Panc1 (cell line): ENCODE measurements at regions not wholly inside any gene's neighbourhood (a gene's known extent, or its start where the extent isn't known, plus 50 kb on each side); places are given as distances from the start of the nearest gene placed in this dataset.

Experiments
- ATAC-seq: fragments of 200-7000 bp; cut with Tn5 transposase; 2 replicates; pipeline ENCODE4 v1.9.1; 2020; ENCODE audit warnings: mild to moderate bottlenecking, moderate library complexity
- BruUV-seq: library from RNA; stranded (reverse); fragments of 400-500 nt; replicated peaks from 2 replicates; lab custom pipeline; 2021; lab: Mats Ljungman, UMichigan
- CTCF ChIA-PET: fragments of 300-600 bp; sonication (Branson Sonifier 250); formaldehyde crosslinking; loops from one replicate; lab custom pipeline; 2022; ENCODE audit warnings: antibody characterized with exemption; lab: Charles Lee
- POLR2A ChIA-PET: fragments of 300-600 bp; sonication (Branson Sonifier 250); formaldehyde crosslinking; loops from one replicate; lab custom pipeline; 2022; ENCODE audit warnings: antibody characterized with exemption; lab: Charles Lee
- DNase-seq: peaks from one replicate; pipeline ENCODE4 v3.0.0-alpha.2; 2010; ENCODE audit warnings: low read depth, low spot score
- H3K27ac ChIP-seq: 2 replicates; pipeline ENCODE4 v1.5.1; 2011; ENCODE audit warnings: mild to moderate bottlenecking, low read length, inconsistent platforms
- H3K27me3 ChIP-seq: fragments of 200-500 bp; sonication (Bioruptor generic); 2 replicates; pipeline ENCODE4 v1.6.0; 2014; ENCODE audit warnings: low read length, inconsistent platforms; ENCODE audit not compliant: control insufficient read depth, insufficient read depth
- H3K36me3 ChIP-seq: fragments of 200-500 bp; sonication (Bioruptor generic); 2 replicates; pipeline ENCODE4 v1.5.1; 2014; ENCODE audit warnings: inconsistent platforms, mild to moderate bottlenecking, low read length, moderate library complexity; ENCODE audit not compliant: control insufficient read depth, insufficient read depth
- H3K4me1 ChIP-seq: 2 replicates; pipeline ENCODE4 v1.5.1; 2011; ENCODE audit warnings: inconsistent platforms, mild to moderate bottlenecking, low read length, moderate library complexity; ENCODE audit not compliant: control insufficient read depth, insufficient read depth
- H3K4me3 ChIP-seq, 2 experiments: 2 replicates each; pipeline ENCODE4 v1.5.1; 2011 to 2012; ENCODE audit warnings: low read depth in 2 of 2, low read length in 2 of 2, mild to moderate bottlenecking in 2 of 2, inconsistent platforms in 1 of 2, moderate library complexity in 1 of 2
- H3K9me3 ChIP-seq: fragments of 200-500 bp; sonication (Bioruptor generic); 2 replicates; pipeline ENCODE4 v1.5.1; 2014; ENCODE audit warnings: low read depth, mild to moderate bottlenecking, inconsistent platforms, low read length, moderate library complexity; ENCODE audit not compliant: control insufficient read depth, insufficient read depth
- CTCF ChIP-seq: fragments of 450-650 bp; IDR thresholded peaks from 2 replicates; pipeline ENCODE4 v1.5.1; 2017; ENCODE audit warnings: mild to moderate bottlenecking
- POLR2AphosphoS5 ChIP-seq: IDR thresholded peaks from 2 replicates; pipeline ENCODE4 v1.6.1; 2012; ENCODE audit warnings: mild to moderate bottlenecking, low read depth, low read length, moderate library complexity
- REST ChIP-seq, 2 experiments: IDR thresholded peaks; 2 replicates each; pipeline ENCODE4 v1.6.1; 2011 to 2012; ENCODE audit warnings: low read depth in 2 of 2, control low read depth in 1 of 2, low read length in 1 of 2, mild to moderate bottlenecking in 1 of 2, moderate library complexity in 1 of 2; ENCODE audit not compliant: insufficient read depth in 1 of 2
- SIN3A ChIP-seq: IDR thresholded peaks from 2 replicates; pipeline ENCODE4 v1.6.1; 2012; ENCODE audit warnings: low read depth, mild to moderate bottlenecking, low read length, moderate library complexity, borderline replicate concordance; ENCODE audit not compliant: insufficient read depth
- TCF7L2 ChIP-seq: IDR thresholded peaks from 2 replicates; pipeline ENCODE4 v1.6.1; 2011; ENCODE audit warnings: mild to moderate bottlenecking, low read depth, low read length, inconsistent platforms
- in situ Hi-C: cut with HindIII; loops from 2 replicates; pipeline ENCODE4 v1.10.0; 2016; ENCODE audit warnings: low sequenced_read_pairs, low pct_unique_long_range_greater_than_20kb
- intact Hi-C: fragments of 100-400 bp; cut with micrococcal nuclease; formaldehyde crosslinking; loops from one replicate; pipeline ENCODE4 v1.10.0; 2022; ENCODE audit not compliant: unreplicated experiment

- H3K4me1 ChIP-seq = no peaks in the 10 kb centered on the region
- no peaks in the 10 kb centered on the region for H3K36me3 ChIP-seq
- no peak for ATAC-seq
- H3K4me3 ChIP-seq = no peak overlapping the region
- in situ Hi-C loops = no loop called here
- H3K9me3 ChIP-seq = no peaks in the 10 kb centered on the region
- ChIA-PET POLR2A (no interaction called here), CTCF (no interaction called here)
- DNase-seq = no peak
- no TSS peak for BruUV-seq
- no peak overlapping the region for H3K27ac ChIP-seq
- intact Hi-C loops = no loop called here
- TF ChIP-seq CTCF (no peak), SIN3A (no peak), TCF7L2 (no peak)
- H3K27me3 ChIP-seq = no peaks in the 10 kb centered on the region
Measured at GRCh38 chr10:78980815-78981214, 88.0 kb upstream of the ZMIZ1 start.

GRCh38 chr10:78981257-78981969, 87.4 kb upstream of the ZMIZ1 start:
- H3K36me3 ChIP-seq = no peaks in the 10 kb centered on the region
- TF ChIP-seq REST (IDR thresholded peaks at IDR 0.05; ENCODE audit: insufficient read depth in 1 of 2, low read depth in 2 of 2, low read length in 1 of 2) (no peak), SIN3A (no peak), TCF7L2 (no peak), CTCF (no peak), POLR2AphosphoS5 (no peak)
- no TSS peak for BruUV-seq
- intact Hi-C loops = no loop called here
- no peaks in the 10 kb centered on the region for H3K9me3 ChIP-seq
- DNase-seq (no peak), ATAC-seq (peak; percentile 46; the same call in 1 of the 2 replicates)
- H3K4me3 ChIP-seq = no peak overlapping the region
- ChIA-PET POLR2A (no interaction called here), CTCF (no interaction called here)
- H3K27ac ChIP-seq = no peak overlapping the region
- in situ Hi-C loops = no loop called here
- no peaks in the 10 kb centered on the region for H3K27me3 ChIP-seq
- H3K4me1 ChIP-seq = no peaks in the 10 kb centered on the region
